ENCODE measurements at regions not wholly inside any gene's neighbourhood (a gene's known extent, or its start where the extent isn't known, plus 50 kb on each side); places are given as distances from the start of the nearest gene placed in this dataset.

DNA sequence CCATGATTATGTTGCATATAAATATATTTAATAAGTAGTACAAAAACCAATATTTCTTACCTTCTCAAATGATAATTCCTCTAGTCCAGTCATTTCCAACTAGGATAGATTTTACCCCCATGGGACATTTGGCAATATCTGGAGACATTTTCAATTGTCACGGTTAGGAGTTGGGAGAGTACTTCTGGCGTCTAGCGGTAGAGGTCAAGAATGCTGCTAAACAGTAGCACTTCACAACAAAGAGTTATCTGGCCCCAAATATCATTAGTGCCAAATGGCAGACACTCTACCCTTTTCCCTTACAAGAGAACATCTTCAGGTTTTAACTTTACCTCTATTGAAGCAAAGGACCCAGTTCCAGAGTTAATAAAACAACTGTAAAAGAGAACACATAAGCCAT, 168.1 kb downstream of the FAT4 start:
- no peak overlapping the region for H3K27ac ChIP-seq (ENCODE audit: low read length)
- no peaks in the 10 kb centered on the region for H3K4me1 ChIP-seq (ENCODE audit: low read length)
- no peaks in the 10 kb centered on the region for H3K27me3 ChIP-seq (replicated peaks; ENCODE audit: insufficient read depth, low read length)
- H4K20me1 ChIP-seq (ENCODE audit: insufficient read depth, low read length): no peaks in the 10 kb centered on the region
- no peak overlapping the region for H3K4me3 ChIP-seq (ENCODE audit: low read length)
- H3F3A ChIP-seq (ENCODE audit: insufficient read depth, low read length): no peaks in the 10 kb centered on the region
- H3K9ac ChIP-seq (ENCODE audit: low read length): no peak overlapping the region
- no peak overlapping the region for H2AFZ ChIP-seq (ENCODE audit: low read length)
- H3K79me2 ChIP-seq (ENCODE audit: low read length): no peaks in the 10 kb centered on the region
- no peak for DNase-seq
- H3K9me2 ChIP-seq (replicated peaks; ENCODE audit: insufficient read depth, low read length): no peaks in the 10 kb centered on the region
- H3K4me2 ChIP-seq (ENCODE audit: low read depth, low read length): no peak overlapping the region
- no peaks in the 10 kb centered on the region for H3K9me3 ChIP-seq (replicated peaks; ENCODE audit: insufficient read depth, low read length)
- TF ChIP-seq EZH2phosphoT487 (IDR thresholded peaks at IDR 0.05; ENCODE audit: low read length) (no peak), EZH2 (optimal IDR thresholded peaks at IDR 0.05; ENCODE audit: low read depth, low read length) (no peak)
- TF ChIP-seq, protein P1, sequence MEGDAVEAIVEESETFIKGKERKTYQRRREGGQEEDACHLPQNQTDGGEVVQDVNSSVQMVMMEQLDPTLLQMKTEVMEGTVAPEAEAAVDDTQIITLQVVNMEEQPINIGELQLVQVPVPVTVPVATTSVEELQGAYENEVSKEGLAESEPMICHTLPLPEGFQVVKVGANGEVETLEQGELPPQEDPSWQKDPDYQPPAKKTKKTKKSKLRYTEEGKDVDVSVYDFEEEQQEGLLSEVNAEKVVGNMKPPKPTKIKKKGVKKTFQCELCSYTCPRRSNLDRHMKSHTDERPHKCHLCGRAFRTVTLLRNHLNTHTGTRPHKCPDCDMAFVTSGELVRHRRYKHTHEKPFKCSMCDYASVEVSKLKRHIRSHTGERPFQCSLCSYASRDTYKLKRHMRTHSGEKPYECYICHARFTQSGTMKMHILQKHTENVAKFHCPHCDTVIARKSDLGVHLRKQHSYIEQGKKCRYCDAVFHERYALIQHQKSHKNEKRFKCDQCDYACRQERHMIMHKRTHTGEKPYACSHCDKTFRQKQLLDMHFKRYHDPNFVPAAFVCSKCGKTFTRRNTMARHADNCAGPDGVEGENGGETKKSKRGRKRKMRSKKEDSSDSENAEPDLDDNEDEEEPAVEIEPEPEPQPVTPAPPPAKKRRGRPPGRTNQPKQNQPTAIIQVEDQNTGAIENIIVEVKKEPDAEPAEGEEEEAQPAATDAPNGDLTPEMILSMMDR (IDR thresholded peaks at IDR 0.05; ENCODE audit: low read length): no peak
- no peaks in the 10 kb centered on the region for H3K36me3 ChIP-seq (replicated peaks; ENCODE audit: insufficient read depth, low read length)

- Histone ChIP-seq H3F3A (ENCODE audit: insufficient read depth, low read length) (no peaks in the 10 kb centered on the region), H3K4me2 (ENCODE audit: low read depth, low read length) (no peak overlapping the region), H3K4me3 (ENCODE audit: low read length) (no peak overlapping the region), H4K20me1 (ENCODE audit: insufficient read depth, low read length) (no peaks in the 10 kb centered on the region), H3K9me3 (replicated peaks; ENCODE audit: insufficient read depth, low read length) (no peaks in the 10 kb centered on the region), H2AFZ (ENCODE audit: low read length) (no peak overlapping the region), H3K36me3 (replicated peaks; ENCODE audit: insufficient read depth, low read length) (no peaks in the 10 kb centered on the region), H3K79me2 (ENCODE audit: low read length) (no peaks in the 10 kb centered on the region), H3K27ac (ENCODE audit: low read length) (no peak overlapping the region), H3K9me2 (replicated peaks; ENCODE audit: insufficient read depth, low read length) (no peaks in the 10 kb centered on the region), H3K4me1 (ENCODE audit: low read length) (no peaks in the 10 kb centered on the region), H3K9ac (ENCODE audit: low read length) (no peak overlapping the region), H3K27me3 (replicated peaks; ENCODE audit: insufficient read depth, low read length) (no peaks in the 10 kb centered on the region)
- no peak for DNase-seq
- TF ChIP-seq EZH2 (optimal IDR thresholded peaks at IDR 0.05; ENCODE audit: low read depth, low read length): no peak
- no peak for TF ChIP-seq EZH2phosphoT487 (IDR thresholded peaks at IDR 0.05; ENCODE audit: low read length)
- TF ChIP-seq, protein P1 (IDR thresholded peaks at IDR 0.05; ENCODE audit: low read length): no peak
Observed at GRCh38 chr4:125483278-125483677, 168.5 kb downstream of the FAT4 start.

DNA sequence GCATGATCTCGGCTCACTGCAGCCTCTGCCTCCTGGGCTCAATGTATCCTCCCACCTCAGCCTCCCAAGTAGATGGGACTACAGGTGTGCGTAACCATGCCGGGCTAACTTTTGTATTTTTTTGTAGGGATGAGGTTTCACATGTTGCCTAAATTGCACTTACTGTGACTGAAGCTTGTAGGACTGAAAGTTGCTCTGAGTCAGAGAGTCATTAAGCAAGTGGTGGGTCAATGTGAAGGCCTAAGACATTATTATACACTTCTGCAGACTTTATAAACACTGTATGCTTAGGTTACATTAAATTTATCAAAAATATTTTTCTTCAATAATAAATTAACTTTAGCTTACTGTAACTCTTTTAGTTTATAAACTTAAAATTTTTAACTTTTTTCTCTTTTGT, 170.2 kb downstream of the FAT4 start:
- Histone ChIP-seq H4K20me1 (ENCODE audit: insufficient read depth, low read length) (no peaks in the 10 kb centered on the region), H3K36me3 (replicated peaks; ENCODE audit: insufficient read depth, low read length) (no peaks in the 10 kb centered on the region), H3K4me3 (ENCODE audit: low read length) (no peak overlapping the region), H3F3A (ENCODE audit: insufficient read depth, low read length) (no peaks in the 10 kb centered on the region), H3K79me2 (ENCODE audit: low read length) (no peaks in the 10 kb centered on the region), H3K9me2 (replicated peaks; ENCODE audit: insufficient read depth, low read length) (no peaks in the 10 kb centered on the region), H3K4me2 (ENCODE audit: low read depth, low read length) (no peak overlapping the region), H3K27ac (ENCODE audit: low read length) (no peak overlapping the region), H3K9me3 (replicated peaks; ENCODE audit: insufficient read depth, low read length) (no peaks in the 10 kb centered on the region), H3K9ac (ENCODE audit: low read length) (no peak overlapping the region), H3K27me3 (replicated peaks; ENCODE audit: insufficient read depth, low read length) (no peaks in the 10 kb centered on the region), H3K4me1 (ENCODE audit: low read length) (no peaks in the 10 kb centered on the region), H2AFZ (ENCODE audit: low read length) (no peak overlapping the region)
- TF ChIP-seq, protein P1 (IDR thresholded peaks at IDR 0.05; ENCODE audit: low read length): no peak
- TF ChIP-seq EZH2phosphoT487 (IDR thresholded peaks at IDR 0.05; ENCODE audit: low read length) (no peak), EZH2 (optimal IDR thresholded peaks at IDR 0.05; ENCODE audit: low read depth, low read length) (no peak)
- DNase-seq: no peak
